ENCODE measurements at regions not wholly inside any gene's neighbourhood (a gene's known extent, or its start where the extent isn't known, plus 50 kb on each side); places are given as distances from the start of the nearest gene placed in this dataset.
A peak's percentile ranks its signal among the peaks of the same experiment; 100 is the strongest.

DNA sequence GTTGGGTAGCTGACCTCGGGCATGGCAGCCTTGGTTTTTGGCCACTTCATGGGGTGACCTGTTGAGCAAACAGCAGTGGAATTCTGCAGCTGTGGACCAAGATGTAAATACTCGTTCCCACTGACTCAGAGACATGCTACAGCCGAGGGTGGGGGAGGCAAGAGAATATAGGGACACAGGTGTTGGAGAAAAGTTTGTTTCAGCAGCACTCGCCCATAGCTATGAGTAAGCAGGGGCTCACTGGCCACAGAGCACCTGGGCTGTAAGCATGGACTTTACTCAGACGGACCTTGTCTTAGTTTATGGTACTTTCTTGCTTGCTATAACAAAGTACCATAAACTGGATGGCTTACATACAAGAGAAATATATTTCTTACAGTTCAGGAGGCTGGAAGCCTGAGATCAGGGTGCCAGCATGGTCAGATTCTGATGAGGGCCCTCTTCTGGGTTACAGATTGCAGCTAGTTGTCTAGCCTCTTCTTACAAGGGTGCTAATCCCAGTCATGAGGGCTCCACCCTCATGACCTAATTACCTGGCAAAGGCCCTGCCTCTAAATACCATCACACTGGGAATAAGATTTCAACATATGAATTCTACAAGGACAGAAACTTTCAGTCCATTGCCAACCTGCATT, 437.2 kb upstream of the DAB1 start:
- no peak for DNase-seq

DNA sequence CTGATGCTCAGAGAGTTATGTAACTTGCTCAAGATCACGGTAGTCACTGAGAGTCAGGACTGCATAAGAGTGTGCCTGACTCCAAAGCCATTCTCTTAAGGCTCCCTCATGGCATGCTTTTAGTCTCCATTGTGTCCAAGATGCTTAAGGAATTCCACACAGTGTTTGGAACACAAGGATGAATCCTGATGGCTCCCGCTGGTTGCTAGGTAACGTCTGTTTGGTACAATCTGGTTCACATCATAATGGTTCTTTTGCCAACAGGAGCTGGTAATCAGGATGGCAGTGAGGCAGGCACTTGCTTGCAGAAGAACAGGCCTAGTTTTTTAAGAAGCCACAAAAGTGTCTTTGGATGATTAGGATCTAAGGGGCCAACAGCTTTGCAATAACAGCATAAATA, 436.5 kb upstream of the DAB1 start:
- peak; percentile 13 for DNase-seq

DNA sequence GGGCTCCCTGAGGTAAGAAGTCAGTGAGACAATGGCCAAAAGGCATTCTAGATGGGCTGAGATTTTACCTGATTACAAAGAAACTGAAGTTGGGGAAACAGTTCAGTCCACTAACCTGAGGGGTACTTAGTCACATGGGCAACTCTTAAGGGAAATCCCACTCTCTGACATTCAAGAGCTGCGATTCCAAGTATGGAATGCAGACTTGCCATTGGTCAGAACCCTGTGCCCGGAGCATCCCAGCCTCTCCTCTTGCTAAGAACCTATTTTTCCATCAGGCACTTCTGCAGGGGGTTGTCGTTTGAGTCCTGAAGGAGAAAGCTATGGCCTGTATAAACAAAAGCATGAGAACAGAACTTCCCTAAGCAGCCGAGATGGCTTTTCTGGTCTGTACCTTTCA, 434.9 kb upstream of the DAB1 start:
- no peak for DNase-seq

DNA sequence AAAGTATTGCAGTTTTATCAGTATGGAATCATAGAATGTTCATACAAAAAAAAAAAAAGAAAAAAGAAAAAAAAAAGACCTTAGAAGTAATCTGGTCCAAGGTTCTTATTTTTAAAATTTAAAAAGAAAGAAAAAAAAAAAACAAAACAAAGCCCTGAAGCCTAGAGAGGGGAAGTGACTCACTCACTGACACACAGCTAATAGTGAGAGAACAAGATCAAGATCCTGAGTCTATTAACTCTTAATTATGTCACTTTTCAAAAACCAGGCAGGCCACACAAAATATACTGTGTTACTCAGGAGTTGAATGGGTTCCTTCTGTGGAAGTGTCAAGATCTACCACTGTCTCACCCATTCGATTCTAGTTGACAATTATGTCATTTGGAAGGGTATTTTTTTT, 433.9 kb upstream of the DAB1 start:
- DNase-seq, result no peak

DNA sequence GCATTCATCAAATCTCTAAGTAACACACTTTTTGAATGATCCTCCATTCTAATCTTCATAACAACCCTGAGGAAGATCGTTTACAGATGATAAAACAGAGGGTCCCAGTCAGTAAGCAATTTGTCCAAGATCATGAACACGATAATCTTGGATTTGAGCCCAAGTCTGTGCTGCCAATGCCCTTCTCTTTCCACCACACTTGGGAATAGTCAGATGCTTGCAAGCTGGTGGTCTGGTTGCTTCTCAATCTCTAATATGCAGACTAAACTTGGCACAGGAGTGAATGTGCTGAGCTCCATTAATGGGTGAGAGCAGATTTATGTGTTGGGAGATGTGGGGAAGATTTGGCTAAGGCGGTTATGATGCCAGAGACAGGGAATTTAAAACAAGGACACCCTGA, 430.6 kb upstream of the DAB1 start:
- DNase-seq, result no peak

DNA sequence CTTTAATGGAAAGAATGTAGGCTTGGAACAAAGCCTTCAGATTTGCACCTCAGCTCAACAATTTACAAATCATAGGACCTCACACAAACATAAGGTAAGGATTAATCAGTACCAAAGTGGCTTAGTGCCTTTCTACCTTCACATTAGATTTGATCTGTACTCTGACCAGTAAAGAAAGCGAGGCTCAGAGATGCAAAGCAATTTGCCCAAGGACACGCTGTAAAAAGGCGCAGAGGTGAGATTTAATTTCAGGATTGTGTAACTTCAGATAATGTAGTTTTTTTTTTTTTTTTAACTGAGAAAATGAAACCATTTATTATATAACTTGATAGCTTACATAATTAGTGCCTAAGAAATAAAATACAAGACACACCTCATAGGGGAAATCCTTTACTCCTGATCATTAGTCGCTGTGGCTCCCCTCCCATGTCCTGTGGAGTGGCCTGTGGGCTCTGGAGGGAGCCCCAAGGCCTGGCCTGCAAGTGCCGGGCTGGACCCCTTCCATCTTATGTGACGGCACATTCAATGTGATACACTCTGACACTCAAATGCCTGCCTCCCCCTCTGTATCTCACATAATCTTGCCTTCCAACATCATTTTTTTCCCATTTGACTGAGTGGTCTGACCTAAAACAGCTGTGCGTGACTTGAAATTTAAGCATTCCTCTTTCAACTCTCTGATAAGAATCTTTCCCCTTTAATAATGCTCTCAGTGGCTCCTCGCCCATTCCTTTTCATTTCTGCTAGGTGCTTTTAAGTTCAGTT, 426.5 kb upstream of the DAB1 start:
- no peak for DNase-seq

DNA sequence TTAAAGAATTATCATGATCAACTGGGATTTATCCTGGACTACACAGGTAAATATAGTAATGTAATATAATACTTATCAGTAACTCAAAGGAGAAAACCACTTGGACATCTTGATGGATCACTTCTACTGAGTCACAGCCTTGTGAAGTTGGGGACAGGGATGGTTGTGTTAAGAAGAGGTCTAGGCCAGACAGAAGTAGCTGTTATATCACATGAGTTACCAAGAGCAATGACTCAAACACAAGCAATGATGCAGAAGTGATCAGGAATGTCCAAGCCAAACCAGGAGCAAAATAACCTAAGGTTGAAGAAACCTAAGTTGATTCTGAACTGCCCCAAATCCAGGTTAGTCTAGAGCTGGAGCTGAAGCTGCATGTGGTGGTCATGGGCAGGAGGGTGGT, 424.5 kb upstream of the DAB1 start:
- no peak for DNase-seq

DNA sequence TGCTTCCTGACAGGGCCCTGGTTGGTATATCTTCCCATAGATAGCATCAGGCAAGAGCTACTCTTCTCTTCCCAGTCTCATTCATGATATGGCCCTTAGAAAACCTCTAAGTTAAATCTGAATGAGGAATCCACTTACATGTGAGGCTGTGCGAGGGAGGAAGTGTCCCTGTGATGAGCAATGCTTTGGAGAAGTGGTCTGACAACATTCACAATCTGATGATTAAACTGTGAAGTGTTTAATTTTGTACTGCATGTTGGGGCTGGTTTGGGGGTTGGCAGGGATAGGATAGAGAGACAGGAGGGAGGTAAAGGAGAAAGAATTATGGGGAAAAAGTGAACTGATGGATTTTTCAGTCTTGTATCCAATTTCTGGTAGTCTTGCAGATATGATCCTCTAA, 421.2 kb upstream of the DAB1 start:
- no peak for DNase-seq

DNA sequence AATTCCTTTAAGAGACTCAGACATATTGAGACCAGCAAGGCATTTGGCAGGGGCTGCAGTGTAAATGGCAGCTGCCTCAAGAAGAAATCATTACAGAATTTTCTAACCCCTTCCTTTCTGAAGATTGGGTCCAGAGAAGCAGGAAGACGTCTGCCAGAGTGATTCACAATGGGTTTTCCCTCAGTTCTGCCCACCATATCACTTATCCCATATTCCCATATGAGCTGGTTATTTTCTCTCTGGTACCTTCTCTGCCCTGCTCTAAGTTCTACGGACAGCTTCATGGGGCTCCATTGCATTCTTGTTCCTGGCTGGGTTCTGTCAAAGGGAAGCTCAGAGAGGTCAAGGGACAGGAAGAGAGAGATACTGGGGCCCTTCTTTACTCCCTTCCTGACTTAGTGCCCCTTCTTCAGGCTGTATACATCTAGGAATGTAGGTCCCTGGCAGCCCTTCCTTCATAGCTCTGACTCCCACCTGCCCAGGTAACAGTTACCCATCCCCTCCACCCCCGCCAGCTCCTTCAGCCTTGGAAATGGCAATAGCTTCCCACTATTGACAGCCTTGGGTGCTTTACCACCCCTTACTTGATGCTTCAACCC, 420.6 kb upstream of the DAB1 start:
- DNase-seq, result no peak

DNA sequence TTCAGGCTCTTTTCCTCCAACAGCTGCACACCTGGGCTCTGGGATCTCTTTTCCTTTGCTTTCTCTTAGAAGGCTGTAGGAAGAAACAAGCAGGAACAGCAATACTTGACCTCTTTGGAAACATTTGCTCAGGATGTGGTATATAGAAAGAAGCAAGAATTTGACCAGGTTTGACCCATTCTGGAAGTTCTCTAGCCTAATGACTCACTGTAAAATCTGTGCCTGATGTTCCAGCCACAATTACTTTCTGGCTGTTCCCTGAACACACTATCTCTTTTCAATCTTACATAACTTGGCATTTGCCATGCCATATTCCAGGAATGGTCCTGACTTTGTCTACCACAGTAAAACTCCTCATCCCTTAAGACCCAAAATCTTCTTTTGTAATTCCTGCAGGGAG, 419.9 kb upstream of the DAB1 start:
- no peak for DNase-seq

DNA sequence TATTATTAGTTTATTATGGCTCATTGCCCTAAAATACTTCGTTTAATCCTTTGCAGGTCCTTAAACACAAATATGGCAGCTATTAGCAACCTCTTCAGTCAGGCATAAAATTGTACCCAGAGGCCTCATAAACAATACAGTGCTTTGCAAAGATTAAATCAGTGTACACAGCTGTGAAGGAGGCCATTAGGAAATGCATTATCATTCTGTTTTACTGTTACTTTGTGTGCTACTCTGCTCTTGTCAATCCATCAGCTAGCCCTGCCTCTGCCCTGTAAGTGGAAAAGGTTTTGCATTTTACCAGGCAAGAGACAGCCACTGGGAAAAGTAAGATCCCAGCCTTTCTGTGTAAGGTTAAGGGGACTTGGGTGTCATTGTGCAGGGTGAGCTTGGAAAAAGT, 415.7 kb upstream of the DAB1 start:
- DNase-seq, result no peak

DNA sequence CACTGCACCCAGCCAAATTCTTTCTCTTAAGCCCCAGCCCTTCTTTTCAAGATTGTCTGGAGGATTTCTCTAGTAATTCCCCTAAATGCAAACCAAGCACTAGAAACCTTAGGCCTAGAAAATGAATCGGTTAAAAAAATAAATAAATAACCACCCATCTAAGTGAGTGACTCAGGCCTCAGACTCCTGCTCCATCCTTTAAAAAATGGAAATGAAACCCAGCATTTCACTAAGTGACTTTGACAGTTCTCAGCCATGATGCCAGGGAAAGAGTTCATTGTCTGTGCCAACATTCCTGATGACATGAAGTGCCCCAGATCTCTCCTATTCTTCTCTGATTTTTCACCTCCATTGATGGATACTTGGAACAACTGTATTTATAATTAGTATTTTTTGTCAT, 415.2 kb upstream of the DAB1 start:
- no peak for DNase-seq

DNA sequence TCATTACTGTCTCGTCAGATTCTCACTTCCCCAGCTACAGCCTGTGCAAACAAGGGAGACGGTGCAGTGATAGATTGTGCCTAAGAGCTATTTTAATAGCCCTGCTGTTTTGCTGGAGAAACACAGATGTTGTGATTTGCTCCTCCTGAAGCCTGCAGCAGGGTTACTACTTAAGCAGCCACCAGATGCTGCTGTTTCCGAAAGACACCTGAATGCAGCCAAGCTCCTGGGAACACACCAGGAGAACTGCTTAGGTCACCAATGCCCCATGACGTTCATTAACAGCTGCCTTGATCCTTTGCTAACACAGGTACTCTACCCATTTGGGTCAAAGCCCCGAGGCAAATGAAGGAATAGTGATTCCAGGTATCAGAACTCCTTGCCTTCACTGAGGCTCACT, 411.8 kb upstream of the DAB1 start:
- DNase-seq, result no peak

DNA sequence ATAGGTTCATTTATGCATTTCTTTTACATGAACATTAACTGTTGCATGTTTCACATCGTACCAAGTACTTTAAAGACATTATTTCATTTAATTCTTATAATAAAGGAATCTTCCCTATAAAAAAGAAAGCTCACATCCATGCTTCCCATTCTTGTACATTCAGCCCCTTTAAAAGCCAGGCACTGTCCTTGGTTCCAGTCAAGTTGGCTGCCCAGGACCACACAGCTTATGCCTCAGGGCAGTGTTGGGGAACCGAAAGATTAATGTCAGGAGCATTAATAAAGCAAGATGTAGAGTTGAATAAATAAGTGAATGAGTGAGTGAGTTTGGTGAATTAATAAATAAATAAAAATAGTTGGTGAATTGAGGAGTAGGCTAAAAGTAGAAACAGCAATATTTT, 409.4 kb upstream of the DAB1 start:
- DNase-seq, result no peak

DNA sequence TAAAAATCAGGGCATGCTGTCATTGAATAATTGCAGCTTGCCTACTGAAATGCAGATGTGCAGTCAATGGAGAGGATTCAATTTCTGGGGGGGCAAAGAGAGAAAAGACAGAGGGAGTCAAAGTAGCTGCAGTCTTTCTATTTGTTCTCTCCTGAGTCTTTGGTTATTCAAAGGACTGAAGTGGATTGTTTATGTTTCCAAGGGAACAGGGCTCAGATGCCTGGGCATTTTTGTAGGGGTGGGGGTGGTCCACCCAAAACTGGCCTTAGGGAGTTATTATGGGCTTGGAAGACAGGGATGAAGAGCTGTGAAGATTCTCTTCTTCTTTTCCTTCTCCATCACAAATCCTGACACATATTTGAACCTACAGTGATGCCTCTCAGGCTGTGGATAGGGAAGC, 408.8 kb upstream of the DAB1 start:
- no peak for DNase-seq

DNA sequence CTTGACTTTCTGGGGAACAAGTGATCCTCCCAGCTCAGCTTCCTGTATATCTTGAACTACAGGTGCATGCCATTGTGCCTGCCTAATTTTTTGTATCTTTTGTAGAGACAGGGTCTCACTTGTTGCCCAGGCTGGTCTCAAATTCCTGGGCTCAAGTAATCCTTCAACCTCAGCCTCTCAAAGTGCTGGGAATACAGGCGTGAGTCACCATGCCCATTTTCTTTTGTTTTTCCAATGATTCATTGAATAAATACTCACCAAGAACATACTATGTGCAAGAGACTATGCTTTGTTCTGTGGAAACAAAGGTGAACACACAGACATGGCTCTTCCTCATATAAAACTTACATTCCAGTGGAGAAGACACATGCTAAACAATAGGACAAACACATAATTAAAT, 407.8 kb upstream of the DAB1 start:
- no peak for DNase-seq

DNA sequence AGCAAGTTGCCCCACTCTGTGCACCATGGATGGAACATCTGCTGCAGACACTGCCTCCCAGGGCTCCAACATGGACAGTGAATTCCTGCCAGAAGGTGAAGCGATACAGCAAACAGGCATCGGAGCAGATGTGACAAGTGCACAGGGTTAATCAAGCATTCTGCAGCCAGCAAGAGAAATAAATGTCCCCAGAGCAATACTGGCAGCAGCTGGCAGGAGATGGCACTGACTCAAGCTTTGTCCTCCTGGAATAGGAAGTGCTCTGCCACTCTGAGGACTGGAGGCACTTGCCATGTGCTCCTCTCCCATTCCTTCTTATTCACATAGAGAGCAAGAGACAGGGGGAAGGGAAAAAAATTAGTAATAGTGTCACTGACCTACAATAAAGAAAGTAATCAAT, 402.7 kb upstream of the DAB1 start:
- DNase-seq, result no peak

DNA sequence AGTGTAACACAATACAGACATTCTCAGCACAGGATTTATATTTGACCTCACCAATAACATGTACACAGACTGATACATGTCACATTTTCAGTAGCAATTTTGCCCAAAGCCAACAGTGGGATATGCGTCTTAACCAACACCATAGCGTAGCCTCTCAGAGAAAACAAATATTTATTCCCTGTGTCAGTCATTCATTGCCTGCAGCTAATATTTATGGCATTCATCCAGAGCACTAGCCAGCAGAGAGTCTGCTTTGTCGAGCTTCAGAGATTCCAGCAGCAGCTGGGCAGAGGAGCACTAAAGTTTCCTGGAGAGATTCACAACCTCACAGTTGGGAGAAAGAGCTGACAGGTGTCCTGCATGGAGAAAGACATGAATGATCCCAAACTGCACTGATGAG, 400.7 kb upstream of the DAB1 start:
- DNase-seq, result no peak

DNA sequence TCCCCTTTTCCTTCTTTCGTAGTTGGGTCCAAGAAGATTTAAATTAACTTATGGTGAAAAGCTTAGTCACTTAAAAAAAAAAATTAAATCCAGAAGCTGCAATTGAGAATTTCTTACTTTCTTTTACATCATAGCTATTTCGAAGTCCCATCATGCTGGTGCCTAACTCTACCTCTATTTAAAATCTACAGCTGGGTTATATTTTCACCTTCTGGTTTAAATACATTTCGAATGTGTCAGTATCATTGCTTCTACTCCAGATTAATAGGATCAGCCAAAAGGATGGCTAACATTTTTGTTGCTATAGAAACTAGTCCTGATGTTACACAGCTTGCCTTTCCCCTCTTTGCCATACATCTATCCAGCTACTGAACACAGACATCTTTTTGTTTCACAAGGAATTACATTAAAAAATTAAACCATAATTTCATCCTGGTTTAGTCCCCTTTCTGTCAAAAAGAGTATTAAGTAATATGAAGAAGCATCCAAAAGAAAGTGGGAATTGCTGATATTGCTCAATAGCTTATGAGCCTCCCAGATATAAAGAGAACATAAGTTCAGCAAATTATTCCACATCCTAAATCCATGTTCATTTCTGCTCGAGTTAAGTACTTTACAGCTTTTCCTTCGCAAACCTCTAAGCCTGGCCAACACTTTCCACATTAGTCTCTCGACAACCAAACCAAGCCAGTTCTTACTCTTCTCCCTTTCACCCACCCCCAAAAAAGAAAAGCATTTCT, 396.7 kb upstream of the DAB1 start:
- no peak for DNase-seq

DNA sequence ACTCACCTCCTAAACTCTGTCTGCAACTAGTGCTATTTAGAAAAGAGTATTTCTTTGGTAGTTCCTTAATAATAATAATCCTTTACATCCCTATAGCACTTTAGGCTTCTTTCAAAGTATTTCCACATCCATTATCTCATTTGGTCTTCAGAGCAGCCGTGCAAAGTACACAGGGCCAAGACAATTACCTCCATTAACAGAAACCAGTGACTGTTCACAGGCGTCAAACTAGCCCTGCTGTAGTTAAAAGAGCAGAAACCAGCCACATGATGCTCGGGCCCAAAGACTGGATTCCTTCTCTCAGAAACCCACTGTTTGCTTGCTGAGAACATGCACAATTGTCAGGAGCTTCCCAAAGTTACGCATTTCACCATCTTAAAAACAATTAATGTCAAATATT, 396.0 kb upstream of the DAB1 start:
- no peak for DNase-seq

DNA sequence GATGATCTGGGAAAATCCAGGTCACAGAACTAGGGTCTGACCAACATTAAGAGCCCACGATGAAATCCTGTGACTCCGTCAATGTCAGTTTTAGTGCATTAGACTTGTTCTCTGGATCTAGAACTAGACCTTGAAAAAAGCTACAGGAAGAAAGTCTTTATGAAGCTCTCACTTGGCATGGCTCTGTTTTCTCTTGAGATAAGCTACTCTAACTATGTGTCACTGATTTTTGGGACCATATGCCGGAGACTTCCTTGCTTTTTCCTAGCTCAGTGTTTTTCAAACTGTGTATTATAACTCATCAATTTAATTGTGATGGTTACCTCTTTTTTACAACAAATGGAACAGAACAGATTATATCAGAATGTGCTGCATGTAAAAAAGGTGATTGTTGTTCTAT, 379.7 kb upstream of the DAB1 start:
- DNase-seq, result no peak

DNA sequence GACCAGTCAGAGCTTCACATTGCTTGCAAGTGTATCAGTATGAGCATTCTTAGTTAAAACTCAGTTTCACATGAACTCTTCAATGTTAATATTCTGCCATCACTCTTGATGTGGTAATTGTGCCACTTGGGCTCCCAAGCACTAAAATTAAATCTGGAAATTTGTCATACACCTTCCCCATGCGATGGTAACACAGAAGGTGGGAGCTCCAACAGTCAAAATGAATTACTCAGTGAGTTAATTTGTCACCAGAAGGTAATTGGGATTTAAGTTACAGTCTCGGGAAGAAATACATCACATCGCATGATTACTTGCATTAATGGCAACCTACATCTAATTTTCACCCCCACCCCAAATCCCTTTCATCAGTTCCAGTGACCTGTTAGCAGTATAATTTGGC, 376.5 kb upstream of the DAB1 start:
- no peak for DNase-seq

DNA sequence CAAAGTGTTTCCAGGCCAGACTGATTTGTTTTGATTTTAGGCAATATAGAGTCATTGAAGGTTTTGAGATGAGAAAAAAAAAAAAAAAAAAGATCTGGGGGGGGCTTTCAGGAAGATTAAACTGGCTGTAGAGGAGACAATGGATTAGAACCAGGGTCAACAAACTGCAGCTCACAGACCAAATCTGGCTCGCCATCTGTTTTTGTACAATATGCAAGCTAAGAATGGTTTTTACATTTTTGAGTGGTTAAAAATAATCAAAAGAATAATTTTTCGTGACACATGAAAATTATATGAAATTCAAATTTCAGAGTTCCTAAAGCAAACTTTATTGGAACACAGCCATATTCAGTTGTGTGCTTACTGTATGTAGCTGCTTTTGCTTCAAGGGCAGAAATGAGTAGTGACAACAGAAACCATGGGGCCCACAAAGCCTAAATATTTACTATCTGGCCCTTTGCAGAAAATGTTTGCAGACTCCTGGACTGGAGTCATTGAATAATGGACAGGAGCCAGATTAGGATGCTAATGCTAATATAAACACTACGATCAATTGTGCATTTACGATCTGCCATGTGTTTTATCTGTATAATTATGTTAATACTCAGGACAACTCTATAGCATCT, 375.7 kb upstream of the DAB1 start:
- no peak for DNase-seq
